ENCODE measurements at regions not wholly inside any gene's neighbourhood (a gene's known extent, or its start where the extent isn't known, plus 50 kb on each side); places are given as distances from the start of the nearest gene placed in this dataset.
"Not testable (repeated sequence)": the region's sequence is repeated elsewhere in the genome, so short reads cannot be mapped to it uniquely, and the experiment has no call there.

DNA sequence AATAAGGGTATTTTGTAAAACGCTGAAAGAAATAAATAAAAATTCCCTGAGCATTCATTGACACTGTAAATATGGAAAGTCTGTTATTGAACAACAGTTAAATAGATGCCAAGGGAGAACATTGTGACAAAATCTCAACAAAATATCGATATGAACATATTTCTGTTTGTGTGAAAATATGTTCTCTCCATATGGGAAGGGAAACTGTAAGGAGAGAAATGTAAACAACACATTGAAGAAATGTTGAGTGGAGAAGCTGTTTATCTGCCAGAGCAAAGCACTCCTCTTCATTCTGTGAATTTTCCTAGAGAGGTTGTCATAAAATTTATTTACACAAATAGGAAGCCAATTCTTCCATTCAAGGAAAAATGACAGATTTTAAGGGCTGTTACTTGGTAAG is 57.1 kb upstream of the EOMES start:
- no peak for DNase-seq (ENCODE audit: low spot score)

DNA sequence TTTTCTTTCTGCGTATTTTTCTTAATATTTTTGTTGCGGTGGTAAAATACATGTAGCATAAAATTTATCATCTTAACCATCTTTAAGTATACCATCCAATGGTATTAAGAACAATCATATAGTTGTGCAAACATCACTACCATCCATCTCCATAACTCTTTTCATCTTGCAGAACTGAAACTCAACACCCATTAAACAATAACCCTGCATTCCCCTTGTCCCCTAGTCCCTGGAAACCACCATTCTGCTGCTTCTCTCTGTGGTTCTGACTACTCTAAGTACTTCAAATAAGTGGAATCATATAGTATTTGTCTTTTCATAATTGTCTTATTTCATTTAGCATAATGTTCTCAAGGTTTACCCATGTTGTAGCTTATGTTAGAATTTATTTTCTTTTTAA is 67.3 kb upstream of the EOMES start:
- DNase-seq (ENCODE audit: low spot score): no peak

DNA sequence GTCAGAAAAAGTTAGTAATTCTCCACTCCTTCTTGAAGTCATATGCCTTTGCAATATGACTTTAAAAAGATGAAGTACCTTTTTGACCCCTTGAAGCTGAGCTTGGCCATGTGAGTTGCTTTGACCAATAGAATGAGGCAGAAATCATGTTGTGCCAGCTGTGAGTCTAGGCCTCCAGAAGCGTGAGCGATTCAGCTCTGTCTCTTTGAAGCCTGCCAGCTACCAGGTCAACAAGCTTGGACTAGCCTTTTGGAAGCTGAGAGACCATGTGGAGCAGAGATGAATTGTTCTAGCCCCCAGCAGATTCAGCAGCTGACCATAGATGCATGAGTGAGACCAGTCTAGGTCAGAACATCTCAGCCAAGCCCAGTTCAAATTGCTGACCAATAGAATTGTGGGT is 69.8 kb upstream of the EOMES start:
- DNase-seq (ENCODE audit: low spot score): no peak

DNA sequence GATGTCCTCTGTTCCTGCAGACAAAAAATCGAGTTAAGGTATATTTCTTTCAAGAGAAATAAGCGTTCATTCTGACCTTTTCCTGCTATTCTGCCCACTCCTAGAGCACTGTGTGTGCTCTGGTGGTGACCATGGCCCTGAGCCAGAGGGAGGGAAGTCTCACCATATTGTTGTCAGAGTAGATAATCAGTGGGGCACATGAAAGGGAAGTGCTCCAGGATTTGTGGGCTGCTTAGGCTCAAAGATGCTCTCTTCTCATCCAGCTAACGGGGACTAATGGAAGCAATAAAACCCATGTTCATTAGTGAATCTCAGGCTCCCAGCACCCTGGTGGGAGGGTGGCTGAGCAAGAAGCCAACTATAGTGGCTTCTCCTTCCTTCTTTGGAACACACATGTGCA is 70.7 kb upstream of the EOMES start:
- DNase-seq (ENCODE audit: low spot score): no peak

DNA sequence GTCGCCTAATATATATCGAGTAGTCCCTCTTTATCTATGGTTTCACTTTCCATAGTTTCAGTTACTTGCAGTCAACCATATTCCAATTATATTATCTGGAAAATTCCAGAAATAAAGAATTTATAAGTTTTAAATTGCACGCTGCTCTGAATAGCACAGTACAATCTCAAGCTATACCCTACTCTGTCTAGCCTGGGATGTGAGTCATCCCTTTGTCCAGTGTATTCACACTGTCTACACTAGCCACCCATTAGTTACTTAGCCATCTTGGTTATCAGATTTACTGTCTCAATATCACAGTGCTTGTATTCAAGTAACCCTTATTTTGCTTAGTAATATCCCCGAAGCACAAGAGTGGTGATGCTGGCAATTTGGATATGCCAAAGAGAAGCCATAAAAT is 72.1 kb upstream of the EOMES start:
- DNase-seq (ENCODE audit: low spot score): no peak

DNA sequence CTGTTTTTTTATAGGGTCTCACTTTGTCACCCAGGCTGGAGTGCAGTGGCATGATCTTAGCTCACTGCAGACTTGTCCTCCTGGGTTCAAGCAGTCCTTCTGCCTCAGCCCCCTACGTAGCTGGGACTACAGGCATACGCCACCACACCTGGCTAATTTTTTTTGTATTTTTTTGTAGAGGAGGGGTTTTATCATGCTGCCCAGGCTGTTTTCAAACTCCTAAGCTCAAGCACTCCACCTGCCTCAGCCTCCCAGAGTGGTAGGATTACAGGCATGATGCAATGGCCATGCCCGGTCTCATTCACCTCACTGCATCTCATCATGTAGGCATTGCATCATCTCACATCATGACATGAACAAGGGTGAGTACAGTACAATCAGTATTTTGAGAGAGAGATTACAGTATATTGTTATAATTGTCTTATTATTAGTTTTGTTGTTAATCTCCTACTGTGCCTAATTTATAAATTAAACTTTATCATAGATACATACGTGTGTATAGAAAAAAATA is 74.3 kb upstream of the EOMES start:
- DNase-seq (ENCODE audit: low spot score): no peak

DNA sequence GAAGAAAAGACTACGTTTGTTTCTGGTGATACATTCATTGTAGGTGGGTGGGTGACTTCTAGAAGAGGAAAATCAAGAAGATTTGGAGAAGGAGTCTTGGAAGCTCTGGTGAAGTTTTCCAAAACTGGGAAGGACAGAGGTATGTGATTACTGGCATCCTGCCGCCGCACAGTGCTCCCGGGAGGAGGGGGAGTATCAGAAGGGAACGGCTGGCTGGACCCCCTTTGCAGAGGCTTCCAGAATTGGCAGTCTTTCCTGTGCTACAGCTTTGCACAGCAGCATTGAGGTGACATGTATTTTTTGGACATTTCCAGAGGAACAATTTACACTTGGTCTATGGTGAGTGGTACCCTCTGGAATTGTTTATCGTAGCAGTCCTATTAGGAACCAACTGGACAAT is 75.7 kb upstream of the EOMES start:
- no peak for DNase-seq (ENCODE audit: low spot score)

DNA sequence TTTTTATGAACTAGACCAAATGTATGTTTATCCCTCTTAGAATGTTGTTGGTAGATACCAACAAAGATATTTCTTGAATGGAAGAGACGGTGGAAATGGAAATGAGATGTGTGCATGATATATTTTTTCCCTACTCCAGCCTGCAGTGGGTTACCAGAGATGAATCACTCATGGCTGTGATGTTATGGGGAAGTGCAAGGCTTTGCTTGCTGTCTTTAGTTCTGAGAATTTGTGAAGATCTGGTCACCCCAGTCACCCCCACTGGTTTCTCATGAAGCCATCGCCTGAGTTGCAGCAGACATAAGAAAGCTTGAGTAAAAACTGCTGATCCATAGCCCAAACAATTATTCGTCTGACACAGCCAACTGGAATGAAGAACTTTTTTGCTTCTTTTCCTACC is 78.1 kb upstream of the EOMES start:
- DNase-seq (ENCODE audit: low spot score): no peak

DNA sequence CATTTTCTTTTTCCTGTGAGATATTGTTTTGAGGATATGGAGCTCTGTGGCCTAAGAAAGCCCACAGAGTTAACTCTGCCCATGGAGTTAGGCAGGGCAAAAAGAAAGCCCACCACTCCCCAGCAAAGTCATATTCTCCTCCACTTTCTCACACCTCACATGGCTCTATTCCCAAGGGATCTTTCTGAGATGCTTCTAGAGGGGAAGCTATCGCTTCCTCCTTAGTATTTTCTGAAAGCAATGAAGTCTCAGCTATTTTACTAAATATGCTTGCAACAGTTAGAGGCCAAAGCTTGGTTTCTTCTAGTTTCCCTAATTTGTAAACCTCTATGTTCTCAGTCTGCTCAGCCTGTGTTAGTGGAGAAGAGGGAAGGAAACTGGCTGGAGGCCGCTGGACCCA is 80.3 kb upstream of the EOMES start:
- no peak for DNase-seq (ENCODE audit: low spot score)

DNA sequence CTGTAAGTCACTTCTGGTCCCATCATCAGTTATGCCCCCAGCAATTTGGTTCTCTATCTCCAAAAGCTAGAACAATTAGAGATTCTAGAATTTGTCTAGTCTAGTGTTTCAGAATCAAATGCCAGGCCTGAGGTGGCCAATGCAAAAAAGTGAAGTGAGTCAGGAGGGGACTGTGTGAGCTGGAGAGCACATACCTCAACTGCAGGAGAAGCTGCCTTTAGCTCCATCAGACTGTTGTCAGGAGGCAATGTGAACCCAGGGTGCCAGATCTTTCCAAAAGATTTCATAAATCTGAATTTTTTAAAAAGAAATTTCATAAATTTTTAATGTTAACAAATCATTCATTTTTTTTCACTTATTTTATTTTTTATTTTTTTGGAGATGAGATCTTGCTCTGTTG is 80.7 kb upstream of the EOMES start:
- no peak for DNase-seq (ENCODE audit: low spot score)

DNA sequence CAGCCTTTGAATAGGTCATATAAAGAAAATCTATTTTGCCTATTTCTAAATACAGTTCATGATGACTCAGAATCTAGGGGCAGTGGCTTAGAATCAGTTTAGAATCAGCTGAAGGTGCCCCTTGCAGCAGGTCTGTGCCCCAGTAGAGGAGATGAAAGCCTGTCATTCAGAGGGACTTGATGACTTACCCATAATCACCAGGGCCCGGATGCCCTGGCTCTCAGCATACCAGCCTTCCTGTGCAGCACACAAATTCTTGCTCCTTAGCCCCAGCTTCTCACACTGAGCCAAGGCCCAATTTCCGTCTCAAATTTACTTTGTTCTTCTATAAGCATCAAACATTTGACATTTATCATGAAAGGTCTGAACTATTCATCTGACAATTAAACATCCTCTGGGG is 83.2 kb upstream of the EOMES start:
- DNase-seq (ENCODE audit: low spot score): no peak

DNA sequence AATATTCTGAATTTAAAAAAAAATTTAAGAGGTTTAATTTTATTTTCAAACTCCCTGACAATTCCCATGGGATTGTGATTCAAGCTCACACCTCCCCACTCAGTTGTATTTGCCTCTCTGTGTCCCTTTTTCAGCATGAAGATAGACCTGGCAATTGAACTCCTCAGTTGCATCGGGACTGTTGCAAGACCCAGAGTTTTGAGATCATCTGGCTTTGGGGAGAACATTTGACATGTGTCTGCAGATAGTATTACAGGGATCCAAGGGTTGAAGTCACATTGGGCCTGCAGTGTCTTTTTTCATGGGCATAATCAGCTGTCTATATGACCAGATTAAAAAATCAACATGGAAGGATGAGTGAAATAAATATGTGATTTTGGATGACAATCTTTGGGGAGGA is 91.1 kb upstream of the EOMES start:
- DNase-seq (ENCODE audit: low spot score): no peak

DNA sequence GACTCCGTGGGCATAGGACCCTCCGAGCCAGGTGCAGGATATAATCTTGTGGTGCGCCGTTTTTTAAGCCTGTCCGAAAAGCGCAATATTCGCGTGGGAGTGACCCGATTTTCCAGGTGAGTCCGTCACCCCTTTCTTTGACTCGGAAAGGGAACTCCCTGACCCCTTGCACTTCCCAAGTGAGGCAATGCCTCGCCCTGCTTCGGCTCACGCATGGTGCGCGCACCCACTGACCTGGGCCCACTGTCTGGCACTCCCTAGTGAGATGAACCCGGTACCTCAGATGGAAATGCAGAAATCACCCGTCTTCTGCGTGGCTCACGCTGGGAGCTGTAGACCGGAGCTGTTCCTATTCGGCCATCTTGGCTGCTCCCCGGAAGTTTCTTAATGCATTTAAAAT is 99.5 kb upstream of the EOMES start:
- not testable (repeated sequence) for DNase-seq (ENCODE audit: low spot score)

DNA sequence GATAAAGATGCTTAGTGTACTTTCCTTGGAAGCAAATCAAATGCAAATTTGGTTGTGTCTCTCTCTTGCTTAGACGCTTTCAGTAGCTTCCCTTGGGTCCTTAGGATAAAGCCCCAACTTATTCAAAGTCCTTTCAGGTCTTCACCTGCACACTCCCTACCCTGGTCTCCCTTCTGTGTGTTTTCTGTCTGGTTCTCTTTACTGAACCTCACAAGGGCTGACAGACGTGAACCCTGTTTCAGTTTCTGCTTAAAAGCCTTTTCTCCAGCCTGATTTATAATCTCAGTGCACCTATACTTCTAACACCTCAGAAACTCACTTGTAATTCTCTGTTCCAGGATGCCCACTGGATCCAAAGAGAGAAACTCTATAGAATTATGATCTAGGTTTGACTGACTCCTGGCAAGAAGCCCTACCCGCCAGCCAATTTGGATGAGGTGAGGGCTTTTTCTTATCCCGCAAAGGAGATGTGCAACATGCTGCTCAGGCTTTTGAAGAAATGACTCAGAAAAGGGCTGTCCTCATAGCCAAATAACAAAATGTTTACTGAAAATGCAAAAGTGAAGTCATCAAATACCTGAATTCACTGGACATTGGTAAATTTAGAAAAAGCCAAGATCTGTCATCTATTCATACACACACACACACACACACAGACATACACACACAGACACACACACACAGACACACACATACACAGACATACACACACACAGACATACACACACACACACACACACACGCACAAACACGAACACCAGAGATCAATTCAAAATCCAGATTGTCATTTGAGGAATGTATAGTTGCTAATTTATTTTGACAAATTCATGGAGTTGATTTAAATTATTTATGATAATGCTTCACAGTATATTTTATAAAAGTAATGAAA is 102.4 kb upstream of the EOMES start:
- DNase-seq (ENCODE audit: low spot score): no peak

DNA sequence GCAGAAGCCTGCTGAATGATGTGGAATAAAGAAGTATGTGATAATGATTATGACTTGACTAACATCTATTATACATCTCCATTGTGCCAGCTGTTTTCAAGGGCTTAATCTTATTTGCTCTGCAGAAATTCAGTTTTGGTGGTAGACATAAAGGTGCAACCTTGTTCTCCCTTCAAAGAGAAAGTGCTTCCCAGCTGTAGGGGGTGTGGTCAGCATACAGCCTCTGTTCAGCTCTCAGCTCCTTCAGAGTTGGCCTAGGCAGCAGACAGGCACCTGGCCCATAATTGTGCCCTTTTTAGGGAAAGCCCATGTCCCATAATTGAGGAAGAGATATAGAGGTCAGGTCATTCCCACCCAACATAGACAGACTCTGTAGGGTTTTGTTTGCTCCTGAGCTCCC is 104.3 kb upstream of the EOMES start:
- no peak for DNase-seq (ENCODE audit: low spot score)

DNA sequence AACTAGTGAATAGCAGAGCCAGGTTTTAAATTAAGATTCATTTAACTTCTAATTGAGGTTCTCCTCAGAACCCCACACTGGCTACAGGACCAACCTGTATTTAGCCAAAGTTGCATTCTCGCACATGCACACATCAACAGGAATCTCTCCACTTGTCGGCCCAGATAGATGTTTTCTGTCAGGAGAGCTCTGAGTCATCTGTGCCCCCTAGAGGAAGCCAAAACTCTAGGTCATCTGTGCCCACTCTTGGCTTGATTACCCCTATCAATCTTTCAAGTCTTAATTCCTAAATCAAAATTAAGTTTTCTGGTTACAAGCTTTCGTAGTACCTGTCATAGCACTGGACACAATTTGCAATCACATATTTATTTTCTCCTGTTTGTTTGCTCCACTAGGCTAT is 104.9 kb upstream of the EOMES start:
- no peak for DNase-seq (ENCODE audit: low spot score)

DNA sequence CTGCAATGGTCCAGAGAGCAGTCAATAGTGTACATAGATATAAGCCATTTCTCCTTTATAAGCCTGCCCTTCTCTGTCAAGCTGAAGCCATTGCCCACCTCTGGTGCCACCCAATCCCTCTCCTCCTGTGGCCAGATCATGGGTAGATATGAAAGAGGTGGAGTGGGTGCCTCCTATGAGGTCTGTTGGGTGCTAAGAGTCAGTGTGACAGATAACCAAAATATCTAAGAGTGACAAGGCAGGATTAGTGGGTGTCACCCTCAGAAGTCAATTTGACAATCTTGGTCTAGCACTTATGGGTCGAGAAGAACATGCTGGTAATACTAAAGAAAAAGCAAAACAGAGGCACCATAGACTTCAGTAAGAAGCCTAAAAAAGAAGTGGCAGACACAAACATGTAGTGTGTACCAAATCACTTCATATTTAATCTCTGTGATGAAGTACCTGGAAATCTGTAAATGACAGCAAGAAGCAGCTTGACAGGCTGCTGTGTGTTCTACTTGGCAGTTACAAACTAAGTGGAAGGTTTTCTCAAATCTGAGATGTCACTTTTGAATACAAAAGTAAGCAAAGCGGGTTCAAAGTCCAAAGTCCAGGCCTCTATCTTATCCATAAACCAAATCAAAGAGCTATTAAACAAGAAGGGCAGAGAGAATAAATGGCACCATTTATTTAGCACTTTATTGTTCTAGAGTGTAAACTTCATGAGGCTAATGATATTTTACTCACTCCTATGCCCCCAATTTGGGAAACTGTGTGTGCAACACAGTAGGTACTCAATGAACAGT is 118.9 kb upstream of the EOMES start:
- DNase-seq (ENCODE audit: low spot score): no peak

DNA sequence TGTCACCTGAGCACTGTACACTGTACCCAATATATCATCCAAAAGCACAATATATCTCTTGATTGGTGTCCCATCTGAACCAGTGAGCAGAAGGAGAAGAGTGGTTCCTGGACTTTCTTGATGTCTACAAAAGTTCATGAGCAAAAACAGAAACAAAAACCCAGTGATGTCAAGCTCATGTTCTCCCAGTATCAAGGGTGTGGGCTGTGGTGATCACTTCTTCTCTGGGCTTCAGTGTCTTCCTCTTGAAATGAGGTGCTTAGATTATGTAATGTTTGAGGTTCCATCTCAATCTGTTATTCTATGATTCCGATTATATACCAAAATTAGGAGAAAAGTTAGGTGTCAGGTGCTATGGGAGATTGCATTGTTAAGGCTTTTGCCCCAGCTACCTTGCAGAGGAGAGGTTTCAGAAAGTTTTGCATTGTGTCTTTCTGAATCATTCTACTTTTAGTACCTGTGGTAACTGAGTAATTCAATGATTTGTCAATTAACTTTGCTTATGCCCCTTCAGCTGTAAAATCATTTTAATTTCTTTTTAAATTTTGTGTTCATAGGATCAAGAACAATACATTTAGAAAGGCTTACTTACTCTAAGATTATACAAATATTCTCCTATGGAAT is 122.0 kb upstream of the EOMES start:
- no peak for DNase-seq (ENCODE audit: low spot score)

DNA sequence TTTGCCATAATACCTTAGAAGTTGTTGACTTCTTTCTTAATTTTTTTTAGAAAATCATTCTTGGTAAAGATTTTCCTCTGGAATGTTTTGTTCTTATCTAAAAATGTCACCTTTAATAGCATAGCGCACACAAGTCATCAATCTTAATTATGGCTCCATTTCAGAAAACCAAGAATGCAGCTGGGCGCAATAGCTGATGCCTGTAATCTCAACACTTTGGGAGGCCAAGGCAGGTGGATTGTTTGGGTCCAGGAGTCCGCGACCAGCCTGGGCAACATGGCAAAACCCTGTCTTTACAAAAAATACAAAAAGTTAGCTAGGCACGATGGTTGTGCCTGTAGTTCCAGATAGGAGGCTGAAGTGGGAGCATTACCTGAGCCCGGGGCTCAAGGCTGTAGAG is 125.6 kb upstream of the EOMES start:
- no peak for DNase-seq (ENCODE audit: low spot score)

DNA sequence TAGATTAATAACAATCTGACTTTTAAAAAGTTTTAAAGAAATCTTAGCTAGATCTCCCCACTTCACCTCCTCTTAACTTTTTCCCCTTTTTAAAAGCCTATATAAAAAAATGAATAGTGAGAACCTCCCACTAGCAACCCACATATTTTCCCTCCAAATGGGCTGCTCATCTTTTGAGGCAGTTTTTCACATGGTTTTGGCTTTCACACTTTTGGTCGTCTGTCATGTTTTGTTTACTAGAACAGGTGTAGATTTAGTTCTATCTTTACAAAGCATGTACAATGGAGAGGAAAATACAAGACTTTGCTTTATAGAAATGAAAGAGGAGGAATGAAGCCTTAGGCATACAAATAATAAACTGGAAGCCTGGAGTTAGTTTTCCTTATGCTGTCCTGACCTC is 126.7 kb upstream of the EOMES start:
- no peak for DNase-seq (ENCODE audit: low spot score)

DNA sequence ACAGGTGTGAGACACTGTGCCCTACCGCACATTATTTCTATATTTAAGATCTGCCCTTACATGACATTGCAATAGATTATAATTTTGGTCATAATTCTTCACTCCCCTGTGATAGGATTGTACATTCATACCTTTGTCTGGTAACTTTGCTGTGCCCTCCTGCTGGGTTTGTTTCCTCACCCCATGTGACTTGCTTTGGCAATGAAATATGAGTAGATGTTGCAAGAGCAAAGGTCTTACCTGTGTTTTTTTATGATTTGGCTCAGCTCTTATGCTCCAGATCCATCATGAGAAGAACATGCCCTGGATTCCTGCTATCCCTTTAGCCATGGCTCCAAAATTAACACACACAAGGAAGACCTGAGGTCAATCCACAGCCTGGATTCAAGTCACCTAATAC is 137.7 kb upstream of the EOMES start:
- DNase-seq (ENCODE audit: low spot score): no peak

DNA sequence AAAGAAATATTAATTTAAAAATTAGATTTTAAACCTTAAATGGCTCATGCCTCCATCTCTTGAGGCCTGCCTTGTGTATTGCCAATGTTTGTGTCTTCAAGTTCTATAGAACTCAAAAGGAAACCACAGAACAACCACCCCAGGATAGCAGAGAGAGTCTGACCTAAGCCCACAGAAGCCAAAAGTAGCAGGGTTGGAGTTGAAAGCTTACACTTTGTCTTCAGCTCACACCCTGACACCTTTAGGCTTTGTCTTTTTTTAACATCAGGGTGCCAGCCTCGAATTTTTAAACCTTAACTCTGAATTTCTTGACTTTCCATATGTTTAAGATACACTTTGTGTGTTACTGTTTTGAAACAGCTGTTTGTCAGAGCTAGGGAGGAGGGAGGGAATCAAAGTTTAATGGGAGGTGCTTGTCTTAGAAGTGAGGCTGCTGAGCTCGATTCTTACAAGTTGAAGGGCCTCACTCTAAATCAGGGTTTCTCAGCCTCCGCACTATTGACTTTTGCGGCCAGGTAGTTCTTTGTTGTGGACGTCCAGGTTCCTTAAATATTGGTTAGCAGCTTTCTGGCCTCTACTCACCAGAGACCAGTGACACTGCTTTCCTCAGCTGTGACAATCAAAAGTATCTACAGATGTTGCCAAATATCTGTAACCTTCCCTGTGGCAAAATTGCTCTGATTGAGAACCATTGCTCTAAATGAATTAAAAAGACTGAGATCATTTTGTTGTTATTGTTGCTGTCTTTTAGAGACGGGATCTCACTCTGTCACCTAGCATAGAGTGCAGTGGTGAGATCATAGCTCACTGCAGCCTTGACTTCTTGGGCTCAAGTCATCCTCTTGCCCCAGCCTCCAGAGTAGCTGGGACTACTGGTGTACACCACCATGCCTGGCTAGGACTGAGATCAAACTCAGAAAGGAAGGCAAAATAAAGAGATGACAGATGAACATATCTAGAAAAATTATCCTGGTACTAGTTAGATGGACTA is 139.2 kb upstream of the EOMES start:
- DNase-seq (ENCODE audit: low spot score): no peak

All from GM03348 (cell line).